IMR-90 (cell line): ENCODE measurements at regions not wholly inside any gene's neighbourhood (a gene's known extent, or its start where the extent isn't known, plus 50 kb on each side); places are given as distances from the start of the nearest gene placed in this dataset.

Experiments used
- ATAC-seq: fragments of 200-7000 bp; cut with Tn5 transposase; 2 replicates; pipeline ENCODE4 v1.9.1; 2020; ENCODE audit warnings: low read depth, mild to moderate bottlenecking, moderate library complexity
- BruUV-seq: library from RNA; stranded (reverse); fragments of 400-500 nt; replicated peaks from 2 replicates; lab custom pipeline; 2021; lab: Mats Ljungman, UMichigan
- CTCF ChIA-PET: fragments of 300-600 bp; formaldehyde crosslinking; extraction: SDS; loops from one replicate; lab custom pipeline; 2021; ENCODE audit warnings: antibody characterized with exemption; lab: Yijun Ruan, JAX
- POLR2A ChIA-PET: fragments of 300-600 bp; sonication (Branson Sonifier 250); formaldehyde crosslinking; loops from one replicate; lab custom pipeline; 2022; ENCODE audit warnings: antibody characterized with exemption; ENCODE audit not compliant: unreplicated experiment; lab: Charles Lee
- DNase-seq: peaks from one replicate; pipeline ENCODE4 v3.0.0; 2013
- H2AFZ ChIP-seq: replicated peaks from 2 replicates; pipeline ENCODE3; 2013; ENCODE audit warnings: low read length, mild to moderate bottlenecking; ENCODE audit not compliant: poor library complexity
- H2AK5ac ChIP-seq: 2 replicates; pipeline ENCODE4 v1.6.1; 2013; ENCODE audit warnings: low read depth, low read length, inconsistent platforms
- H2AK9ac ChIP-seq: replicated peaks from 2 replicates; pipeline ENCODE3; 2013; ENCODE audit warnings: mild to moderate bottlenecking, low read depth, low read length, moderate library complexity; ENCODE audit not compliant: poor library complexity
- H2BK120ac ChIP-seq: 2 replicates; pipeline ENCODE4 v1.6.1; 2013; ENCODE audit warnings: low read depth, low read length, inconsistent platforms
- H2BK15ac ChIP-seq: 3 replicates; pipeline ENCODE4 v1.6.1; 2013; ENCODE audit warnings: low read depth, low read length, inconsistent platforms
- H2BK20ac ChIP-seq: 2 replicates; pipeline ENCODE4 v1.6.1; 2013; ENCODE audit warnings: low read depth, mild to moderate bottlenecking, inconsistent platforms, low read length, moderate library complexity
- H2BK5ac ChIP-seq: 2 replicates; pipeline ENCODE4 v1.6.1; 2013; ENCODE audit warnings: mild to moderate bottlenecking, low read depth, low read length, inconsistent platforms; ENCODE audit not compliant: poor library complexity, severe bottlenecking
- H3K14ac ChIP-seq: replicated peaks from 2 replicates; pipeline ENCODE4 v1.6.1; 2013; ENCODE audit warnings: low read depth, low read length, inconsistent platforms
- H3K18ac ChIP-seq: 2 replicates; pipeline ENCODE4 v1.6.1; 2013; ENCODE audit warnings: low read depth, low read length, control low read depth
- H3K23ac ChIP-seq: 2 replicates; pipeline ENCODE4 v1.6.1; 2013; ENCODE audit warnings: low read depth, low read length, inconsistent platforms
- H3K27ac ChIP-seq: 2 replicates; pipeline ENCODE4 v1.5.1; 2013; ENCODE audit warnings: mild to moderate bottlenecking, control low read depth, low read length; ENCODE audit not compliant: insufficient read depth
- H3K27me3 ChIP-seq: 2 replicates; pipeline ENCODE4 v1.6.1; 2013; ENCODE audit warnings: low read length; ENCODE audit not compliant: control insufficient read depth, insufficient read depth
- H3K36me3 ChIP-seq: 2 replicates; pipeline ENCODE4 v1.6.1; 2013; ENCODE audit warnings: low read length, mixed read lengths; ENCODE audit not compliant: control insufficient read depth, insufficient read depth
- H3K4ac ChIP-seq: 2 replicates; pipeline ENCODE4 v1.6.1; 2013; ENCODE audit warnings: low read depth, low read length, inconsistent platforms
- H3K4me1 ChIP-seq: 2 replicates; pipeline ENCODE4 v1.6.1; 2013; ENCODE audit warnings: low read length, mixed read lengths; ENCODE audit not compliant: control insufficient read depth, insufficient read depth
- H3K4me2 ChIP-seq: 2 replicates; pipeline ENCODE4 v1.6.1; 2013; ENCODE audit warnings: low read depth, mild to moderate bottlenecking, control low read depth, low read length, moderate library complexity
- H3K4me3 ChIP-seq: 2 replicates; pipeline ENCODE4 v1.5.1; 2013; ENCODE audit warnings: low read depth, mild to moderate bottlenecking, control low read depth, low read length, moderate library complexity; ENCODE audit not compliant: insufficient read depth
- H3K56ac ChIP-seq: 2 replicates; pipeline ENCODE4 v1.6.1; 2013; ENCODE audit warnings: low read length, inconsistent platforms; ENCODE audit not compliant: insufficient read depth; ENCODE audit errors: extremely low read depth
- H3K79me1 ChIP-seq, 2 experiments: 2 replicates each; pipeline ENCODE4 v1.6.1; 2013; ENCODE audit warnings: low read length in 2 of 2, inconsistent platforms in 1 of 2, low read depth in 1 of 2
- H3K9ac ChIP-seq: 2 replicates; pipeline ENCODE4 v1.6.1; 2013; ENCODE audit warnings: low read depth, low read length, control low read depth
- H3K9me1 ChIP-seq: 2 replicates; pipeline ENCODE4 v1.6.1; 2013; ENCODE audit warnings: low read length, inconsistent platforms; ENCODE audit not compliant: insufficient read depth
- H3K9me3 ChIP-seq: 2 replicates; pipeline ENCODE4 v1.6.1; 2013; ENCODE audit warnings: low read length; ENCODE audit not compliant: control insufficient read depth, insufficient read depth
- H4K20me1 ChIP-seq: 2 replicates; pipeline ENCODE4 v1.6.1; 2013; ENCODE audit warnings: low read length, inconsistent platforms; ENCODE audit not compliant: insufficient read depth
- H4K5ac ChIP-seq: 2 replicates; pipeline ENCODE4 v1.6.1; 2013; ENCODE audit warnings: mild to moderate bottlenecking, low read depth, low read length, control low read depth
- H4K8ac ChIP-seq, 2 experiments: 2 replicates each; pipeline ENCODE4 v1.6.1; 2013; ENCODE audit warnings: low read depth in 2 of 2, low read length in 2 of 2, control low read depth in 1 of 2, inconsistent platforms in 1 of 2
- H4K91ac ChIP-seq: 2 replicates; pipeline ENCODE4 v1.6.1; 2013; ENCODE audit warnings: low read depth, low read length, inconsistent platforms; ENCODE audit not compliant: insufficient read depth
- SMC3 ChIP-seq: fragments of 150-350 bp; IDR thresholded peaks from 2 replicates; pipeline ENCODE4 v1.6.1; 2016; ENCODE audit warnings: low read depth, mild to moderate bottlenecking, antibody characterized with exemption, low read length, moderate library complexity
- WGBS, 2 experiments: methylation state at CpG; one replicate each; pipeline versions ENCODE4 v1.1.5 to v1.1.7; 2013; ENCODE audit warnings: missing lambda C conversion rate in 2 of 2; ENCODE audit not compliant: insufficient read length in 1 of 2; ENCODE audit errors: extremely low coverage in 2 of 2; 5-methylcytosine and 5-hydroxymethylcytosine counted together
- dilution Hi-C: fragments of 300-500 bp; cut with HindIII; formaldehyde crosslinking; loops from one replicate; pipeline ENCODE4 v1.14.3; 2018; ENCODE audit warnings: low sequenced_read_pairs; ENCODE audit not compliant: unreplicated experiment
- in situ Hi-C: fragments of 300-500 bp; cut with MboI; formaldehyde crosslinking; loops from 3 replicates; pipeline ENCODE4 v1.14.3; 2019; ENCODE audit warnings: low sequenced_read_pairs, inconsistent platforms, mixed read lengths
- intact Hi-C: fragments of 100-400 bp; cut with micrococcal nuclease; formaldehyde crosslinking; loops from 2 replicates; pipeline ENCODE4 v1.10.0; 2022

- Histone ChIP-seq H3K4me1 (no peaks in the 10 kb centered on the region), H2BK15ac (no peak overlapping the region), H3K4me2 (no peak overlapping the region), H3K9ac (no peak overlapping the region), H3K36me3 (no peaks in the 10 kb centered on the region), H2AFZ (no peak overlapping the region), H3K9me1 (no peaks in the 10 kb centered on the region), H3K79me1 (no peaks in the 10 kb centered on the region), H2BK120ac (no peak overlapping the region), H2BK5ac (no peak overlapping the region), H4K5ac (no peak overlapping the region), H3K27me3 (no peaks in the 10 kb centered on the region), H3K56ac (no peak overlapping the region), H2BK20ac (no peak overlapping the region), H4K8ac (no peak overlapping the region), H3K27ac (no peak overlapping the region), H3K23ac (no peak overlapping the region), H3K18ac (no peak overlapping the region), H3K4ac (no peak overlapping the region), H4K91ac (no peak overlapping the region), H2AK5ac (no peak overlapping the region), H3K14ac (no peak overlapping the region), H2AK9ac (no peak overlapping the region), H3K4me3 (no peak overlapping the region), H4K20me1 (no peaks in the 10 kb centered on the region), H3K9me3 (no peaks in the 10 kb centered on the region; the same call in 1 of the 2 replicates)
- TF ChIP-seq SMC3 = no peak
- intact Hi-C loops (no loop called here), dilution Hi-C loops (no loop called here), in situ Hi-C loops (no loop called here)
- no peak for DNase-seq
- no CpG with 5 or more reads among the region's 2 CpGs for WGBS, 2 experiments
- ATAC-seq = no peak
- no TSS peak for BruUV-seq
- CTCF ChIA-PET = no interaction called here
- POLR2A ChIA-PET = no interaction called here
These were observed 108.0 kb downstream of the HTR5A start for GRCh38 chr7:155178096-155178495.
